ENCODE measurements at regions not wholly inside any gene's neighbourhood (a gene's known extent, or its start where the extent isn't known, plus 50 kb on each side); places are given as distances from the start of the nearest gene placed in this dataset.

GRCh38 chr2:153408710-153409385 lies 69.7 kb downstream of the RPRM start:
- Histone ChIP-seq H3K9me3 (ENCODE audit: low read length) (no peaks in the 10 kb centered on the region), H4K20me1 (ENCODE audit: insufficient read depth, low read length) (no peaks in the 10 kb centered on the region), H3K27me3 (ENCODE audit: control insufficient read depth in 1 of 2, insufficient read depth in 2 of 2, low read length in 2 of 2) (no peaks in the 10 kb centered on the region), H2AFZ (ENCODE audit: low read length) (no peak overlapping the region), H3K9ac (ENCODE audit: insufficient read depth, low read depth, low read length) (no peak overlapping the region), H3K4me3 (replicated peaks in 1 of 3; ENCODE audit: insufficient read depth in 1 of 3, low read depth in 2 of 3, low read length in 3 of 3) (no peak overlapping the region), H3K79me2 (ENCODE audit: insufficient read depth, low read length) (no peaks in the 10 kb centered on the region), H3K36me3 (replicated peaks in 1 of 2; ENCODE audit: control insufficient read depth in 1 of 2, insufficient read depth in 2 of 2, low read length in 2 of 2) (no peaks in the 10 kb centered on the region), H3K4me1 (ENCODE audit: insufficient read depth, low read length) (no peaks in the 10 kb centered on the region), H3K4me2 (ENCODE audit: low read depth, low read length) (no peak overlapping the region), H3K27ac (ENCODE audit: extremely low read length, insufficient read depth, low read length) (no peak overlapping the region)
- intact Hi-C loops (cut with micrococcal nuclease; ENCODE audit: unreplicated experiment) (no loop called here), in situ Hi-C loops (cut with HindIII; ENCODE audit: extremely low pct_ligation_motif_present, low pct_unique_long_range_greater_than_20kb) (no loop called here)
- ATAC-seq, result no peak
- no TSS peak for BruUV-seq (replicated peaks)
- CTCF ChIA-PET (ENCODE audit: low intra/inter-chr PET ratio, low total read pairs), result no interaction called here
- no peak for DNase-seq (ENCODE audit: low spot score)
- POLR2A ChIA-PET, result no interaction called here
- FAIRE-seq, result no peak
- WGBS (ENCODE audit: low lambda C conversion rate), result 4% methylated on average over 3 of the region's 3 CpGs
- TF ChIP-seq GRHL1 (CRISPR knock-in tag; conservative IDR thresholded peaks at IDR 0.05) (no peak), IRF1 (CRISPR knock-in tag; IDR thresholded peaks at IDR 0.05; ENCODE audit: low read depth) (no peak), ZBTB14 (CRISPR knock-in tag; IDR thresholded peaks at IDR 0.05) (no peak), YY1 (IDR thresholded peaks at IDR 0.05; ENCODE audit: insufficient read depth, insufficient replicate concordance, low read depth, low read length) (no peak), NFAT5 (CRISPR knock-in tag; IDR thresholded peaks at IDR 0.05) (no peak), ZNF513 (CRISPR knock-in tag; conservative IDR thresholded peaks at IDR 0.05) (no peak), GMEB2 (CRISPR knock-in tag; IDR thresholded peaks at IDR 0.05; ENCODE audit: low read depth) (no peak), RCOR2 (CRISPR knock-in tag; IDR thresholded peaks at IDR 0.05) (no peak)

All from HepG2 (cell line).